ENCODE measurements at regions not wholly inside any gene's neighbourhood (a gene's known extent, or its start where the extent isn't known, plus 50 kb on each side); places are given as distances from the start of the nearest gene placed in this dataset.

DNA sequence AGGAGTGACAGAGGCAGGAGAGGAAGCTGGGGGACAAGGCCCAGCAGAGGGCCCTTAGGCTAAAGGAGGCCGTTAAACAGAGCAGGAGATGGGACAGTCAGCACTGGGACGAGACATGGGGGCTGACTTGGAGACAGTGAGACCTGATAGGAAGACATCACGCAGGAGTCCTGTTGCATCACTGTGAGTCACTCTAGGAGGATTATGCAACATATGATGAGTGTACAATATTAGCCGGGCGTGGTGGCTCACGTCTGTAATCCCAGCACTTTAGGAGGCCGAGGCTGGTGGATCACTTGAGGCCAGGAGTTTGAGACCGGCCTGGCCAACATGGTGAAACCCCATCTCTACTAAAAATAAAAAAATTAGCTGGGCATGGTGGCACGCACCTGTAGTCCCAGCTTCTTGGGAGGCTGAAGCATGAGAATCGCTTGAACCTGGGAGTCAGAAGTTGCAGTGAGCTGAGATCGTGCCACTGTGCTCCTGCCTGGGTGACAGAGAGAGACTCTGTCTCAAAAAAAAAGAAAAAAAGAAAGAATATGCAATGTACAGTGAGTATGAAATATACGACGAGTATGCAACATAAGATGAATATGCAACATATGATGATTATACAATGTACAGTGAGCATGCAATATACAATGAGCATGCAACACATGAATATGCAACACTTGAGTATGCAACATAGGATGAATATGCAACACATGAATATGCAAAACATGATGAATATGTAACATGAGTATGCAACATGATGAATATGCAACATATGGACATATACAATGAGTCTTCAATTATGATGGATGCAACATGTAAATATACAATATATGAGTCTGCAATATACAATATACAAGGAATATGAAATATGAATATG lies 83.3 kb upstream of the ID2 start (continued):
- no peak for TF ChIP-seq HNRNPH1 (optimal IDR thresholded peaks at IDR 0.05; ENCODE audit: low read depth, low read length)
- TF ChIP-seq RCOR1 (IDR thresholded peaks at IDR 0.05; ENCODE audit: borderline replicate concordance in 1 of 2, low read depth in 2 of 2, low read length in 2 of 2) = peak in 1 of 2 experiments; percentile 95; a peak in 2 of 4 replicates
- TF ChIP-seq CEBPG (CRISPR knock-in tag; IDR thresholded peaks at IDR 0.05) = peak; percentile 100
- peak; percentile 100 for TF ChIP-seq CEBPG (tag; conservative IDR thresholded peaks at IDR 0.05 in 1 of 2, IDR thresholded peaks at IDR 0.05 in 1 of 2)
- no peak for TF ChIP-seq HLTF (IDR thresholded peaks at IDR 0.05)
- no peak for TF ChIP-seq SAFB (IDR thresholded peaks at IDR 0.05; ENCODE audit: borderline replicate concordance, low read depth, low read length)
- TF ChIP-seq CUX1 (CRISPR knock-in tag; IDR thresholded peaks at IDR 0.05) = no peak
- no peak for TF ChIP-seq IFI16 (CRISPR knock-in tag; IDR thresholded peaks at IDR 0.05)
- TF ChIP-seq CCAR2 (IDR thresholded peaks at IDR 0.05; ENCODE audit: low read depth, low read length) = no peak
- TF ChIP-seq HMGN3 (IDR thresholded peaks at IDR 0.05; ENCODE audit: borderline replicate concordance, extremely low read depth, insufficient read length, low read depth, low read length) = no peak
- TF ChIP-seq, protein P1, sequence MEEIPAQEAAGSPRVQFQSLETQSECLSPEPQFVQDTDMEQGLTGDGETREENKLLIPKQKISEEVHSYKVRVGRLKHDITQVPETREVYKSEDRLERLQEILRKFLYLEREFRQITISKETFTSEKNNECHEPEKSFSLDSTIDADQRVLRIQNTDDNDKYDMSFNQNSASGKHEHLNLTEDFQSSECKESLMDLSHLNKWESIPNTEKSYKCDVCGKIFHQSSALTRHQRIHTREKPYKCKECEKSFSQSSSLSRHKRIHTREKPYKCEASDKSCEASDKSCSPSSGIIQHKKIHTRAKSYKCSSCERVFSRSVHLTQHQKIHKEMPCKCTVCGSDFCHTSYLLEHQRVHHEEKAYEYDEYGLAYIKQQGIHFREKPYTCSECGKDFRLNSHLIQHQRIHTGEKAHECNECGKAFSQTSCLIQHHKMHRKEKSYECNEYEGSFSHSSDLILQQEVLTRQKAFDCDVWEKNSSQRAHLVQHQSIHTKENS (CRISPR knock-in tag; IDR thresholded peaks at IDR 0.05) = no peak
- TF ChIP-seq SMARCA5 (IDR thresholded peaks at IDR 0.05) = peak; percentile 83
- TF ChIP-seq FUS (optimal IDR thresholded peaks at IDR 0.05; ENCODE audit: low read depth, low read length) = no peak
- TF ChIP-seq, protein P2, sequence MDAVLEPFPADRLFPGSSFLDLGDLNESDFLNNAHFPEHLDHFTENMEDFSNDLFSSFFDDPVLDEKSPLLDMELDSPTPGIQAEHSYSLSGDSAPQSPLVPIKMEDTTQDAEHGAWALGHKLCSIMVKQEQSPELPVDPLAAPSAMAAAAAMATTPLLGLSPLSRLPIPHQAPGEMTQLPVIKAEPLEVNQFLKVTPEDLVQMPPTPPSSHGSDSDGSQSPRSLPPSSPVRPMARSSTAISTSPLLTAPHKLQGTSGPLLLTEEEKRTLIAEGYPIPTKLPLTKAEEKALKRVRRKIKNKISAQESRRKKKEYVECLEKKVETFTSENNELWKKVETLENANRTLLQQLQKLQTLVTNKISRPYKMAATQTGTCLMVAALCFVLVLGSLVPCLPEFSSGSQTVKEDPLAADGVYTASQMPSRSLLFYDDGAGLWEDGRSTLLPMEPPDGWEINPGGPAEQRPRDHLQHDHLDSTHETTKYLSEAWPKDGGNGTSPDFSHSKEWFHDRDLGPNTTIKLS (IDR thresholded peaks at IDR 0.05; ENCODE audit: borderline replicate concordance, low read depth) = 0 out of 2 replicates have a peak, but pooled peaks have one; percentile 19
- TF ChIP-seq NCOR1 (IDR thresholded peaks at IDR 0.05) = peak; percentile 79
- no peak for TF ChIP-seq GTF3C2 (IDR thresholded peaks at IDR 0.05; ENCODE audit: borderline replicate concordance, extremely low read depth, insufficient read length)

All from K562 (cell line).